ENCODE measurements at regions not wholly inside any gene's neighbourhood (a gene's known extent, or its start where the extent isn't known, plus 50 kb on each side); places are given as distances from the start of the nearest gene placed in this dataset.

DNA sequence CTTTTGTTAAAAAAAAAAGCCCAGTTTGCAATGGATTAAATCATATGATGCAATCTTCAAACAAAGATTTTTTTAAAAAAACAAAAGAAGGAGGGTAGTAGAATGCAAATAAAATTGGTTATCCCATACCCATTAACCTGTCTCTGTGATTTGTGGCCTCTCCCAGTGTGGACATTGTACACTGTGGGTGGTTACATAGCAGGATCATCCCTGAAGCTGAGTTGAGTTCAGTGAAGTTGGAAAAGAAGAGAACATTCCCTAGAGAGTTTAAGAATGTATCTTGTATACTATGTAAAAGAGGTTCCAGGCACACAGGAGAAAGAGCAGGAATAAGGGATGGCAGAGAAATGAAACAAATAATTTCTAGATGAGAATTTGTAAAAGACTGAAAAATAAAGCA, 142.4 kb upstream of the SLC16A7 start:
- Histone ChIP-seq H3K27ac (ENCODE audit: low read depth, low read length) (no peak overlapping the region), H3K4me1 (ENCODE audit: control insufficient read depth, low read length) (no peaks in the 10 kb centered on the region), H3K27me3 (ENCODE audit: control insufficient read depth, low read length) (no peaks in the 10 kb centered on the region), H3K9me3 (ENCODE audit: control insufficient read depth, insufficient read depth, low read length) (no peaks in the 10 kb centered on the region), H3K79me2 (ENCODE audit: control insufficient read depth, low read length) (no peaks in the 10 kb centered on the region), H3K4me3 (ENCODE audit: low read length) (no peak overlapping the region), H4K20me1 (ENCODE audit: control insufficient read depth, insufficient read depth, low read depth, low read length) (no peaks in the 10 kb centered on the region), H3K36me3 (ENCODE audit: control insufficient read depth, low read length) (no peaks in the 10 kb centered on the region), H3F3A (ENCODE audit: control insufficient read depth, insufficient read depth) (no peaks in the 10 kb centered on the region), H3K4me2 (ENCODE audit: low read length) (no peak overlapping the region), H3K9me2 (replicated peaks; ENCODE audit: control insufficient read depth, low read length) (no peaks in the 10 kb centered on the region)
- TF ChIP-seq CTCF (IDR thresholded peaks at IDR 0.05; ENCODE audit: low read depth, low read length, poor library complexity, severe bottlenecking) (no peak), EZH2phosphoT487 (IDR thresholded peaks at IDR 0.05; ENCODE audit: borderline replicate concordance, low read length) (no peak)

GRCh38 chr12:59452746-59453145, 143.1 kb upstream of the SLC16A7 start:
- Histone ChIP-seq H3K9me3 (ENCODE audit: control insufficient read depth, insufficient read depth, low read length) (no peaks in the 10 kb centered on the region), H3K4me1 (ENCODE audit: control insufficient read depth, low read length) (no peaks in the 10 kb centered on the region), H3K4me2 (ENCODE audit: low read length) (no peak overlapping the region), H3K36me3 (ENCODE audit: control insufficient read depth, low read length) (no peaks in the 10 kb centered on the region), H3F3A (ENCODE audit: control insufficient read depth, insufficient read depth) (no peaks in the 10 kb centered on the region), H3K79me2 (ENCODE audit: control insufficient read depth, low read length) (no peaks in the 10 kb centered on the region), H3K4me3 (ENCODE audit: low read length) (no peak overlapping the region), H4K20me1 (ENCODE audit: control insufficient read depth, insufficient read depth, low read depth, low read length) (no peaks in the 10 kb centered on the region), H3K9me2 (replicated peaks; ENCODE audit: control insufficient read depth, low read length) (no peaks in the 10 kb centered on the region), H3K27me3 (ENCODE audit: control insufficient read depth, low read length) (no peaks in the 10 kb centered on the region; the same call in 1 of the 2 replicates), H3K27ac (ENCODE audit: low read depth, low read length) (no peak overlapping the region)
- TF ChIP-seq CTCF (IDR thresholded peaks at IDR 0.05; ENCODE audit: low read depth, low read length, poor library complexity, severe bottlenecking): no peak
- no peak for TF ChIP-seq EZH2phosphoT487 (IDR thresholded peaks at IDR 0.05; ENCODE audit: borderline replicate concordance, low read length)

DNA sequence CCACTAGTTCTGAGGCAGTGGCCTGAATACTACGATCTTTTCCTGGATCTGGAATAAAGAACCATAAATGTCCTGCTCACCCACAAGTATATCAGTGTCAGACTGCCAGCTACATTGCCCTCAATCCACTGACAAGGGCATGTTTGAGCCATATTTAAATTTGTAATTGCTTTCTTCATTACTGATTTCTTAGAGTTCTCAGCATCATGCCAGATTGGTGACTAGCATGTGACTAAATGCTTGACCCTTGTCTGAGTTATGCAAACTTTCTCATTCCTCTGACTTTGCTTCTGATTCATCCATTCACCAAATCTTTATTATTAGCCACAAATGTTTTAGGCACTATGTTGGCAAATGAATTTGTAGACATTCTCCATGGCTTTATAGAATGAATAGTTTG, 143.6 kb upstream of the SLC16A7 start:
- no peak overlapping the region for H3K4me2 ChIP-seq (ENCODE audit: low read length)

More for the DNA sequence above, 143.6 kb upstream of the SLC16A7 start:
- Histone ChIP-seq H3K79me2 (ENCODE audit: control insufficient read depth, low read length) (no peaks in the 10 kb centered on the region), H3K27ac (ENCODE audit: low read depth, low read length) (no peak overlapping the region), H3K9me2 (replicated peaks; ENCODE audit: control insufficient read depth, low read length) (no peaks in the 10 kb centered on the region), H3K27me3 (ENCODE audit: control insufficient read depth, low read length) (no peaks in the 10 kb centered on the region; the same call in 1 of the 2 replicates), H3K9me3 (ENCODE audit: control insufficient read depth, insufficient read depth, low read length) (no peaks in the 10 kb centered on the region), H3F3A (ENCODE audit: control insufficient read depth, insufficient read depth) (no peaks in the 10 kb centered on the region), H3K4me3 (ENCODE audit: low read length) (no peak overlapping the region), H4K20me1 (ENCODE audit: control insufficient read depth, insufficient read depth, low read depth, low read length) (no peaks in the 10 kb centered on the region), H3K4me1 (ENCODE audit: control insufficient read depth, low read length) (no peaks in the 10 kb centered on the region), H3K36me3 (ENCODE audit: control insufficient read depth, low read length) (no peaks in the 10 kb centered on the region)
- TF ChIP-seq EZH2phosphoT487 (IDR thresholded peaks at IDR 0.05; ENCODE audit: borderline replicate concordance, low read length) (no peak), CTCF (IDR thresholded peaks at IDR 0.05; ENCODE audit: low read depth, low read length, poor library complexity, severe bottlenecking) (no peak)
